Putamen (tissue), 1 donor: ENCODE measurements at regions not wholly inside any gene's neighbourhood (a gene's known extent, or its start where the extent isn't known, plus 50 kb on each side); places are given as distances from the start of the nearest gene placed in this dataset.
"Not testable (repeated sequence)": the region's sequence is repeated elsewhere in the genome, so short reads cannot be mapped to it uniquely, and the experiment has no call there.

Experiments used
- DNase-seq: peaks from one replicate; pipeline ENCODE4 v3.0.0-alpha.2; 2016; ENCODE audit warnings: low spot score

DNA sequence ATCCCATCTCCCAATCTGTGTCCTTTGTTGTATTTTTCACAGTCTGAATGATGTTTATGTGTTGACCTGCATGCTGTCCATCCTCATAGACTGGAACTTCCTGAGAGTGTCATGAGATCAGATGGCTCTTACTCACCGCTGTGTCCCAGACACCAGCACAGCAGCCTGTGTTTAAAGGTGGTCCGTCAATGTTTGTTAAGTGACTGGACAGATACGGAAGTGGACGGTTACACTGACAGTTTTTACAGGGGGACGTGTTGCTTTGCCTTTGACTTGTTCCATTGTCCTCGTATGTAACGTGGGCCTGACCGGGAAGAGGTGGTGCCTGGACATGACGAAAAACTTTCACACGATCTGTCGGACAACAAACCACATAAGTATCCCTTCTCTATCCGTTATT lies 56.7 kb upstream of the SULF2 start:
- DNase-seq, result not testable (repeated sequence)

DNA sequence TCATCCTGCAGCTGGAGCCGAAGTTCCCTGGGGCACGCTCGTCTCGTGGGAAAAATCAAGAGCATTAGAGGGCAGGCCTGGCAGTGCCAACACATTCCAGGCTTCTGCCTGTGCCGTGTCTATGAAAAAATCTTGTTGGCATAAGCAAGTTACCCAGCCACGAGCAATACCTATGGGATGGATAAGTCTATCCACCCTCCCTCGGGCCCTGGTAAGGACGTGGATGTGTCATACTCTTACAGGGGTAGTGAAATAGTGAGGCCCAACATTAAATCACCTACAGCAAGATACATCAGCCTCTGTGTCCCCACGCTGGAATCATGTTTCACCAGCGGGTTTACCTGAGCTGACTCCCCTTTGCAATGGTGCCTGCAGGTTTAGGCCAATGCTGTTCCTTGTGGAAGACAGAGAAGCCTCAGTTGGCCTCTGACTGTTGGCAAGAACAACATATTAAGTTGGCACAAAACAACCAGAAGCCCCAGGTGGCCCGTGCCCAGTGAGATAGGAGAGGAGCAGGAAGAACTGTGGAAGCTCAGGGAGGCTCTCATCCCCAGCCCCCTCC lies 51.1 kb upstream of the SULF2 start:
- not testable (repeated sequence) for DNase-seq
